ENCODE measurements at regions not wholly inside any gene's neighbourhood (a gene's known extent, or its start where the extent isn't known, plus 50 kb on each side); places are given as distances from the start of the nearest gene placed in this dataset.

DNA sequence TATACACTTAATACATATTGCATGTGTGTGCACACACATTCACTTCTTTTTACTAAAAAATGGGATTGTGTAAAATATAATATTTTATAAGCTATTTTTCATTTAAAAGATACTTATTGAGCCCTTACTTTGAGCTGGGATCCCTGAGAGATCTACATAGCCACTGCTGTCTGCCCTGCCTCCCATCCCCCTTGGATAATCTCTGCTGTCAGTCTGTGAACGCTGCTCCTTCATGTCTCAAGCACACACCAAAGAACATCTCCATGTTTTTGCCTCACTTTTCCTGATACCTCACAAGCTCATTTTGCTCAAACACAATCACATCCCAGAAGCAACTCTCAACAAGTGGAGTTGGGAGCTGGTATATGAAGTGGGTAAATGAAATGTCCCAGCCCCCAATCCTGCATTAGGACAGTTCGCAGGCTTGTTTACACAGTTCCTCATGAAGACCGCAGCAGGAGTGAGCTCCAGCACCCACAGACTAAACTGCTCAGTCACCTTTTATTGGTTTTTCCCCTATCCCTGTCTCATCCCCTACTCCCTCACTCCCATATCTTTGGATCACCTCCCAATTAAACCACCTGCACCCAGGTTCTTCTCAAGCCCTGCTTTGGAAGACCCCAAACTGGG, 108.3 kb upstream of the FRY start:
- no peak for TF ChIP-seq CTCF (IDR thresholded peaks at IDR 0.05; ENCODE audit: low read depth, low read length)
- no peak for DNase-seq (ENCODE audit: extremely low read depth, low read depth)

- no peak for TF ChIP-seq CTCF (IDR thresholded peaks at IDR 0.05; ENCODE audit: low read depth, low read length)
- DNase-seq (ENCODE audit: extremely low read depth, low read depth), result no peak
These were observed 106.5 kb upstream of the FRY start for GRCh38 chr13:31925079-31925478.

DNA sequence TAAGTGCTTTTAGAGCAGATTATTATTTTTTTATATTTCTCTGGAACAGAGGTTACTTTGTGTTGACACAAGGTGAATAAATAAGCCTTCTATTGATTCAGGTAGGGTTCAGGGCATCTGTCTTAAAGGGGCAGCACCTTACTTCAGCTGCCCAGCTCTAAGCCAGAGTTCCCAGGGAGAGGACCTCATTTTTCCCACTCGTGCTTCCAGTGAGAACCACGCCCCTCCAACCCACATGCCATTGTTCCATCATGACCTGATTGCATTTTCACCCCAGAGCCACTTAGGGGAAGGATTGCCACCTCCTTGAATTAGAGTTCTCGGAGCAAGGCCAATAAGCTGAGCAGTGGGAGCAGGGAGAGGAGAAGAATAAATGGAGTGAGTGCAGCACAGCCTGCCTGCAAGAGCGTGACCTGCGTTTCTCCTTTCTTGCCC, 104.3 kb upstream of the FRY start:
- DNase-seq (ENCODE audit: extremely low read depth, low read depth), result no peak
- TF ChIP-seq CTCF (IDR thresholded peaks at IDR 0.05; ENCODE audit: low read depth, low read length), result no peak

DNA sequence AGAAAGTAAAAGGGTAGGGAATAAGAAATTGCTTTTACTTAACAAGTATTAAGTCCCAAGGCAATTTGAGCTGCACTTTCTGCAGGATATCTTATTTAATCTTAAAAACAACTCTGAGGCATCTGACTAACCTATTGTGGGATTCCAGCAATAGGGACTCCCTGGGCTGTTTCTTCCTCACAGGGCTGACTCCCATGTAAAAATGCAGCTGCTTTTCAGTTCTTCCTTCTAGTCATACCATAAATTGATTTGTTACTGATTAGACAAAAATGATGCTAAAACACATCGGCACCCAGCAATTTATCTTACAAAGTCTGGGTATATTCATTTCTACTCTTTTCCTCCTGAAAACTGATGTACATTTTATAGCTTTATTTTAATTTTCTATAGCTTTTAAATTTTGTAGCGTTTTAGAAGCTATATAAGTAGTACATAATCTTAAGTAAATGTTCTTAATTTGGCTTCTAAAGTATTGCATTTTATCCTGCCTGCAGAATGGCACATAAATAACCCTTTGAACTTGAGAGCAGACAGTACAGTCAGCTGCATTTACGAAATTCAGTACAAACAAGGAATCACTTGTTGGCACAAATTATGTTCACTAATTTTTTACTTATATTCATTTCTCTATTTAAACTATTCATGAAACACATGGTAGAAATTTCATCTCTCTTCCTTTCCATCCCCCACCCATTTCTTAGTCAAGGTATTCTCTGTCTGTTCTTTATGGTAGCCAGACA, 102.4 kb upstream of the FRY start:
- no peak for DNase-seq (ENCODE audit: extremely low read depth, low read depth)
- TF ChIP-seq CTCF (IDR thresholded peaks at IDR 0.05; ENCODE audit: low read depth, low read length), result no peak

DNA sequence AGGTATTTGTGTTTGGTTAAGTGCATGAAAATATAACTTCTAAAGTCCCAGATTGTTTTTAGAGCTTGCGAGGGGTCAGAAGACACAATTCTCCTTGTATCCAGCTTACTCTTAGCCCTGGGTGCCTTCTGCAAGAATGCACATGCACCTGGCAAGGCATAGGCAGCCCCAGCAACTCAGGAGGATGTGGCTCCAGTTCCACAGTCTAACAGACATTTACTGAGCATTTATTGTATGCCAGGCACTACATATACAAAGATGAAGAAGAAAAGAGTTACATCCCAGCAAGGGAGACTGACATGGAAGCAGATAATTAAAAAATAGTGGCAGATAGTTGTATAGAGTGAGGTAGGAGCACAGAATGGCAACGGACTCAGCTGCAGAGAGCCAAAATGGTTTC, 101.1 kb upstream of the FRY start:
- DNase-seq (ENCODE audit: extremely low read depth, low read depth), result no peak
- no peak for TF ChIP-seq CTCF (IDR thresholded peaks at IDR 0.05; ENCODE audit: low read depth, low read length)

GRCh38 chr13:31930901-31931522, 100.6 kb upstream of the FRY start:
- DNase-seq (ENCODE audit: extremely low read depth, low read depth), result no peak
- no peak for TF ChIP-seq CTCF (IDR thresholded peaks at IDR 0.05; ENCODE audit: low read depth, low read length)

DNA sequence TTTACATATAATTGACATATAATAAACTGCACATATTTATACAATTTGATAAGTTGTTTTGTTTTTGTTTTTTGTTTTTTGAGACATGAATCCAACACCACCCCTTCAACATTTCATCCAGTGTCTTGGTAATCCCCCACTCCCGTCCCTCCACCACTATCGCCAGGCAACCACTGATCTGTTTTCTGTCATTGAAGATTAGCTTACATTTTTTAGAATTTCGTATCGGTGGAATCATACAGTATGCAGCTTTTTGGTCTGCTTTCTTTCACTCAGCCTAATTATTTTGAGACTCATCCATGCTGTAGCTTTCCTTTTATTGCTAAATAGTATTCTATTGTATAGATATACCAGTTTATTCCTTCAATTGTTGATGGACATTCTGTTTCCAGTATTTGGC, 94.1 kb upstream of the FRY start:
- no peak for TF ChIP-seq CTCF (IDR thresholded peaks at IDR 0.05; ENCODE audit: low read depth, low read length)
- no peak for DNase-seq (ENCODE audit: extremely low read depth, low read depth)
